ENCODE measurements at regions not wholly inside any gene's neighbourhood (a gene's known extent, or its start where the extent isn't known, plus 50 kb on each side); places are given as distances from the start of the nearest gene placed in this dataset.

GRCh38 chr10:63883861-63884260 lies 362.7 kb downstream of the REEP3 start:
- TF ChIP-seq CTCF (conservative IDR thresholded peaks at IDR 0.05; ENCODE audit: low read depth, low read length), result no peak
- TF ChIP-seq EZH2 (IDR thresholded peaks at IDR 0.05; ENCODE audit: borderline replicate concordance, low read depth, low read length, poor library complexity, severe bottlenecking), result no peak

Data from A673 (cell line).